Astrocyte (in vitro differentiated cells and primary cell): ENCODE measurements at regions not wholly inside any gene's neighbourhood (a gene's known extent, or its start where the extent isn't known, plus 50 kb on each side); places are given as distances from the start of the nearest gene placed in this dataset.
A peak's percentile ranks its signal among the peaks of the same experiment; 100 is the strongest.

Experiments
- DNase-seq: peaks from one replicate; pipeline ENCODE4 v3.0.0-alpha.2; 2010; ENCODE audit warnings: low read depth
- FAIRE-seq: peaks from 2 replicates; lab custom pipeline; 2011; peaks lifted over from hg19 to GRCh38; lab: Jason Lieb, UNC
- H2AFZ ChIP-seq: 2 replicates; pipeline ENCODE4 v1.6.0; 2012; ENCODE audit warnings: low read depth, low read length, inconsistent platforms
- H3K27ac ChIP-seq: 2 replicates; pipeline ENCODE4 v1.5.1; 2011; ENCODE audit warnings: low read depth, low read length, inconsistent platforms
- H3K27me3 ChIP-seq: 2 replicates; pipeline ENCODE4 v1.6.0; 2011; ENCODE audit warnings: low read length, inconsistent platforms; ENCODE audit not compliant: insufficient read depth
- H3K36me3 ChIP-seq: 2 replicates; pipeline ENCODE4 v1.5.1; 2011; ENCODE audit warnings: low read length, inconsistent platforms; ENCODE audit not compliant: insufficient read depth
- H3K4me1 ChIP-seq: 2 replicates; pipeline ENCODE4 v1.5.1; 2011; ENCODE audit warnings: low read length, inconsistent platforms; ENCODE audit not compliant: insufficient read depth
- H3K4me2 ChIP-seq: 2 replicates; pipeline ENCODE4 v1.6.0; 2012; ENCODE audit warnings: low read length, inconsistent platforms
- H3K4me3 ChIP-seq: 2 replicates; pipeline ENCODE4 v1.5.1; 2011; ENCODE audit warnings: low read depth, mild to moderate bottlenecking, low read length, inconsistent platforms; ENCODE audit not compliant: insufficient read depth
- H3K79me2 ChIP-seq: 2 replicates; pipeline ENCODE4 v1.6.0; 2012; ENCODE audit warnings: mild to moderate bottlenecking, low read length, inconsistent platforms; ENCODE audit not compliant: insufficient read depth
- H3K9ac ChIP-seq: 2 replicates; pipeline ENCODE4 v1.6.0; 2012; ENCODE audit warnings: mild to moderate bottlenecking, low read length, inconsistent platforms
- H3K9me3 ChIP-seq: 2 replicates; pipeline ENCODE4 v1.5.1; 2012; ENCODE audit warnings: low read depth, mild to moderate bottlenecking, low read length, inconsistent platforms; ENCODE audit not compliant: insufficient read depth
- H4K20me1 ChIP-seq: 2 replicates; pipeline ENCODE4 v1.6.0; 2012; ENCODE audit warnings: low read length, inconsistent platforms; ENCODE audit not compliant: insufficient read depth
- H3K27ac Mint-ChIP-seq: one replicate; pipeline ENCODE4 v1.8.0; 2021; ENCODE audit warnings: mild to moderate bottlenecking, mixed read lengths; ENCODE audit not compliant: unreplicated experiment
- H3K27me3 Mint-ChIP-seq: one replicate; pipeline ENCODE4 v1.8.0; 2021; ENCODE audit warnings: low read depth, mixed read lengths; ENCODE audit not compliant: unreplicated experiment
- H3K36me3 Mint-ChIP-seq: one replicate; pipeline ENCODE4 v1.8.0; 2021; ENCODE audit warnings: low read depth, mixed read lengths; ENCODE audit not compliant: unreplicated experiment
- H3K4me1 Mint-ChIP-seq: one replicate; pipeline ENCODE4 v1.8.0; 2021; ENCODE audit warnings: low read depth, mixed read lengths; ENCODE audit not compliant: unreplicated experiment
- H3K4me3 Mint-ChIP-seq: one replicate; pipeline ENCODE4 v1.8.0; 2021; ENCODE audit warnings: mild to moderate bottlenecking, moderate library complexity, mixed read lengths; ENCODE audit not compliant: unreplicated experiment
- H3K9me3 Mint-ChIP-seq: one replicate; pipeline ENCODE4 v1.8.0; 2021; ENCODE audit warnings: mild to moderate bottlenecking, mixed read lengths; ENCODE audit not compliant: unreplicated experiment
- EZH2 ChIP-seq: IDR thresholded peaks from 2 replicates; pipeline ENCODE4 v1.6.1; 2012; ENCODE audit warnings: mild to moderate bottlenecking, low read length, inconsistent platforms; ENCODE audit not compliant: insufficient read depth
- TF ChIP-seq, protein P1 (sequence below): IDR thresholded peaks from 2 replicates; pipeline ENCODE4 v1.5.1; 2011; ENCODE audit warnings: low read depth, mild to moderate bottlenecking, inconsistent platforms, low read length, moderate library complexity; ENCODE audit not compliant: insufficient read depth

DNA sequence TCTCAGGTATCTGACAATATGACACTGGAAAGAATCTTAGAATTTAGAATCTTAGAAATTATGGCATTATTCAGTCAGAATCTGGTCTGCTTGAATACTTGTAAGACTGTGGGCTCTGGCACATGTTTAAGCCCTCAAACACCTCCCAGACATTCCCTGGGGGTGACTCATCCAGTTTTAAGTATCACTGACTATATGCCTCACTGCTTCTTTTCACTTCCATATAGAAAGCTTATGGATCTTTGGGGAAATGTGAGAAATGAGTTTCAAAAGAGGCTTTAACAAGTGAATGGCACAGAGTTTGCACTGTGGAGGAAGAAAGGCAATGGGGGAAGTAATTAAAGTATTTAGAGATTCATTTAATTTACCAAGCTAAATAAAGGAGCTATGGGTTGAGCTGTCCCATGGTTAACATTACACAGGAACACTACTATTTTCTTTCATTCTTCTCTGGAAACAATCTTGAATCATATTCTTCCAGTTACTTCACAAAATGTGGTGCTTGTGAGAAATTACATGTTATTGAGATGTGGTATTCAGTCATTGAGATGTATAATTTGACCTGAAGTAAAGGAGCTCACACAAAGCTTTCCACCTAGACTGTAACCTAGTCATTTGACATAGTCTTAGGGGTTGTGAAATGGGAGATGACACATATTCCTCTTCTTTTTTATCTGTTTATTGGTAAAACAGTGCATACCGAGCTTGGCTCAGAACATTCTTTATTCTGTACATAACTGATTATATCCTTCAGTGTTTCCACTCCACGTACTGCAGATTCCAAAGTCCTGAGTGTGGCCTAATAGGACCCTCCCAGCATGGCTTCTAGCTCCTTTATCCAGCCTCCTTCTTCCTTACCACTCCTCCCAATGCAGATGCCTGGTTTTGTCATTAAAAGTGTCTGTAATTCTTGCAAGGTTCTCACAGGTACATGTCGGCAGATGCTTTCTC lies 544.6 kb upstream of the NECTIN3 start:
- H3K4me2 ChIP-seq = peak overlapping the region; percentile 74
- Mint-ChIP-seq H3K4me1 (peaks cover 20% of the 10 kb centered on the region), H3K9me3 (peaks cover 4% of the 10 kb centered on the region), H3K36me3 (no peaks in the 10 kb centered on the region), H3K27ac (peak overlapping the region; percentile 98), H3K27me3 (no peaks in the 10 kb centered on the region), H3K4me3 (peak overlapping the region; percentile 1)
- H3K79me2 ChIP-seq = no peaks in the 10 kb centered on the region
- no peaks in the 10 kb centered on the region for H3K36me3 ChIP-seq
- peak overlapping the region; percentile 69 for H3K9ac ChIP-seq
- TF ChIP-seq, protein P1, sequence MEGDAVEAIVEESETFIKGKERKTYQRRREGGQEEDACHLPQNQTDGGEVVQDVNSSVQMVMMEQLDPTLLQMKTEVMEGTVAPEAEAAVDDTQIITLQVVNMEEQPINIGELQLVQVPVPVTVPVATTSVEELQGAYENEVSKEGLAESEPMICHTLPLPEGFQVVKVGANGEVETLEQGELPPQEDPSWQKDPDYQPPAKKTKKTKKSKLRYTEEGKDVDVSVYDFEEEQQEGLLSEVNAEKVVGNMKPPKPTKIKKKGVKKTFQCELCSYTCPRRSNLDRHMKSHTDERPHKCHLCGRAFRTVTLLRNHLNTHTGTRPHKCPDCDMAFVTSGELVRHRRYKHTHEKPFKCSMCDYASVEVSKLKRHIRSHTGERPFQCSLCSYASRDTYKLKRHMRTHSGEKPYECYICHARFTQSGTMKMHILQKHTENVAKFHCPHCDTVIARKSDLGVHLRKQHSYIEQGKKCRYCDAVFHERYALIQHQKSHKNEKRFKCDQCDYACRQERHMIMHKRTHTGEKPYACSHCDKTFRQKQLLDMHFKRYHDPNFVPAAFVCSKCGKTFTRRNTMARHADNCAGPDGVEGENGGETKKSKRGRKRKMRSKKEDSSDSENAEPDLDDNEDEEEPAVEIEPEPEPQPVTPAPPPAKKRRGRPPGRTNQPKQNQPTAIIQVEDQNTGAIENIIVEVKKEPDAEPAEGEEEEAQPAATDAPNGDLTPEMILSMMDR = no peak
- no peak for TF ChIP-seq EZH2
- no peaks in the 10 kb centered on the region for H4K20me1 ChIP-seq
- H3K9me3 ChIP-seq = no peaks in the 10 kb centered on the region
- peaks cover 18% of the 10 kb centered on the region for H3K4me1 ChIP-seq
- peak overlapping the region; percentile 91 for H3K27ac ChIP-seq
- DNase-seq = peak; percentile 96
- H3K4me3 ChIP-seq = peak overlapping the region; percentile 11
- FAIRE-seq = peak; percentile 99
- no peaks in the 10 kb centered on the region for H3K27me3 ChIP-seq
- peak overlapping the region; percentile 20 for H2AFZ ChIP-seq

DNA sequence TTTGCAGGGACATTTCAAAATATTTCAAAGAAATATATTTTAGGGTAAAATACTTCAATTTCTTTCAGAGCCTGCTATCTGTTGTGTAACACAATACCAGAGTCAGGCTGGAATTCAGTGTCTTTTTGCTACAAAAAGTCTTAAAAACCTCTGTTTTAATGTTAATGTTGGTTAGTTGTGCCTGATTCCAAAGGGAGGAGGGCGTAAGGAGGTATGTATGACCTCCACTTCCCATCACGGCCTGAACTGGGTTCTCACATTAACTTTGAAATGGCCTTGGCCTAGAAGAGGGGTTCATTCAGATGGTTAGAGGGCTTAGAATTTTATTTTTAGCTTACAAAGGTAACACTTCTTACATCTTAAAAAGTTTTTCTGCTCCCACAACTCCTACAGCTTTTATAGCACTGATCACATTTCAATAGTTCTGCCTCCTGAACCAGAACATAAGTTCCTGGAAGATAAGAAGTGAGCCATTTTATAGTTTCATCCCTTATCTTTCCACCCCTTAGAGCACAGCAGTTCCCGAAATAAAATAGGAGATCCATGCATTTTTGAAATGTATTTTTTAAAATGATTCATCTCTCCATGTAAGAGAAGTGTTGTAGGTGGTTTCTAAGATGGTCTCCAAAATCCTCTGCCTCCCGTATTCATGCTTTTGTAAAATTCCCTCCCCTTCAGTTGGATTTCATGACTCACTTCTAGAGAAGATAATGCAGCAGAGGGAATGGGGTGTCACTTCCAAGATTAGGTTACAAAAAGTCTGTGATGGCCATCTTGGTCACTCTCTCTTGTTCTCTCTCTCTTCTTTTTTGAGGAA lies 543.1 kb upstream of the NECTIN3 start:
- Histone ChIP-seq H3K9me3 (no peaks in the 10 kb centered on the region), H3K9ac (no peak overlapping the region), H4K20me1 (no peaks in the 10 kb centered on the region), H3K4me1 (peaks cover 18% of the 10 kb centered on the region), H3K79me2 (no peaks in the 10 kb centered on the region), H2AFZ (peak overlapping the region; percentile 18), H3K27ac (peak overlapping the region; percentile 91), H3K36me3 (no peaks in the 10 kb centered on the region), H3K27me3 (no peaks in the 10 kb centered on the region), H3K4me2 (no peak overlapping the region), H3K4me3 (no peak overlapping the region)
- H3K4me1 Mint-ChIP-seq = peaks cover 19% of the 10 kb centered on the region
- DNase-seq (no peak), FAIRE-seq (peak; percentile 56)
- H3K4me3 Mint-ChIP-seq = no peak overlapping the region
- TF ChIP-seq, protein P1 = no peak
- no peak for TF ChIP-seq EZH2
- H3K36me3 Mint-ChIP-seq = no peaks in the 10 kb centered on the region
- peak overlapping the region; percentile 81 for H3K27ac Mint-ChIP-seq
- H3K9me3 Mint-ChIP-seq = peaks cover 4% of the 10 kb centered on the region
- H3K27me3 Mint-ChIP-seq = no peaks in the 10 kb centered on the region
